Stimulated activated CD8-positive, alpha-beta memory T cell treated with anti-CD3 and anti-CD28 coated beads, Interleukin-4, amount 100 ng/mL, for 1 hour (primary cell): ENCODE measurements at regions not wholly inside any gene's neighbourhood (a gene's known extent, or its start where the extent isn't known, plus 50 kb on each side); places are given as distances from the start of the nearest gene placed in this dataset.

Experiments
- DNase-seq, 2 donors: peaks; one replicate each; pipeline ENCODE4 v3.0.0-alpha.2; 2020; ENCODE audit warnings: low read depth in 2 of 2, low spot score in 1 of 2

GRCh38 chr17:36755586-36755985, 154.2 kb downstream of the MRM1 start:
- no peak for DNase-seq

GRCh38 chr17:36756695-36757094, 155.3 kb downstream of the MRM1 start:
- no peak for DNase-seq

- no peak for DNase-seq
Measured at GRCh38 chr17:36760425-36760824, 159.0 kb downstream of the MRM1 start.

- no peak for DNase-seq
Measured at GRCh38 chr17:36761203-36761950, 160.0 kb downstream of the MRM1 start.

GRCh38 chr17:36765436-36766043, 164.2 kb downstream of the MRM1 start:
- DNase-seq: no peak

- DNase-seq: no peak
Measured at GRCh38 chr17:36768394-36768793, 167.0 kb downstream of the MRM1 start.

- no peak for DNase-seq
Measured at GRCh38 chr17:36773039-36773438, 164.2 kb upstream of the LHX1 start.

DNA sequence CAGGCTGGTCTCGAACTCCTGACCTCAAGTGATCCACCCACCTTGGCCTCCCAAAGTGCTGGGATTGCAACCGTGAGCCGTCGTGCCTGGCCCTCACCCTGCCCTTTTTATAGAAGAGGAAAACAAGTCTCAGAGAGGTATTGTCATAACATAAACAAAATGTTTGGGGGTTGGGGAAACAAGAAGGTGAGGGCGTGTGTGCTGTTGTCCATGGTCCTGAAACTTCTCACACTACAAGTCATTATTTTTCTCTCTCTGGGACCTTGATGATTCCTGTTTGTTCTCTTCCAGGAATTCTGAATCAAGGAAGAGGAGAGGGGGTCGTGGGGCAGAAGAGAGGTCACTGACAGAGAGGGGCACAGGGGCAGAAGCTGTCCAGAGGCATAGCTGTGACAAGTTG, 160.2 kb upstream of the LHX1 start:
- DNase-seq: no peak

GRCh38 chr17:36778448-36778847, 158.8 kb upstream of the LHX1 start:
- DNase-seq: no peak

DNA sequence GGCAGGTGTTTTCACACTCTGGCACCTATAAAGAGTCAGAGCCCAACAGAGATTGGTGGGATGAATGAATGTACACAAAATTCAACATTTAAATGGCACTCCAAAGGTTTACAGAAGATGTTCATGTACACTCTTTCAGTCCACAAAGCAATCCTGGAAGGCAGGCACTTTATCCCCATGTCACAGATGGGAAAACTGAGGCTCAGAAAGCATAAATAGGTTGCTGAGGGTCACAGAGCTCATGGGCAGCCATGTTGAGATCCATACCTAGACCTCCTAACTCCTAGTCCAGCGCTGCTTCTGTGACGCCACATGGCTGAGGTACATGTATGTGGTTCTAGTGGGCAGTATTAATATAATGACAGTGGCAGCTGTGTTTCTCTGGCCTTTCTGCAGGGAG, 157.7 kb upstream of the LHX1 start:
- no peak for DNase-seq

DNA sequence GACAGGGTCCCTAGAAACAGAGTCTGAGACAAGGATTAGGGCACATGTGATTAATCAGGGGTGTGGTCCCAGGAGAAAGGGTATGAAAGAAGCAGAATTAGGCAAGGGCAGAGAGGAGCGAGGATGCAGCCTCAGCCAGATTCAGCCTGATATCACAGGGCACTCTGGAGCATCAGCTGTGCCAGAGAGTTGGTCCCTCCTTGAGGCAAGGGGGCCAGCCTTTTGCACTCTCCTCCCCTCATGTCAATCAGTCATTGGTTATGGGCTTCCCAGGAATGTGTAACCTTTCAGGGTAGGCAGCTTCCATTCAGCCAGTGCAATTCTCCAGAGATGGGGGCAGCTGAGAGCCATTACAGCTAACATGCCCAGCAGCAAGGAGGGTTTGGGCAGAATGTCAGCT, 152.6 kb upstream of the LHX1 start:
- DNase-seq: no peak

- DNase-seq: no peak
Measured at GRCh38 chr17:36786867-36787266, 150.4 kb upstream of the LHX1 start.

GRCh38 chr17:36791150-36791941, 145.9 kb upstream of the LHX1 start:
- DNase-seq: no peak

- DNase-seq: no peak
Measured at GRCh38 chr17:36791942-36792475, 145.3 kb upstream of the LHX1 start.

GRCh38 chr17:36792849-36793248, 144.4 kb upstream of the LHX1 start:
- DNase-seq: no peak

- no peak for DNase-seq
Measured at GRCh38 chr17:36793976-36794375, 143.3 kb upstream of the LHX1 start.

DNA sequence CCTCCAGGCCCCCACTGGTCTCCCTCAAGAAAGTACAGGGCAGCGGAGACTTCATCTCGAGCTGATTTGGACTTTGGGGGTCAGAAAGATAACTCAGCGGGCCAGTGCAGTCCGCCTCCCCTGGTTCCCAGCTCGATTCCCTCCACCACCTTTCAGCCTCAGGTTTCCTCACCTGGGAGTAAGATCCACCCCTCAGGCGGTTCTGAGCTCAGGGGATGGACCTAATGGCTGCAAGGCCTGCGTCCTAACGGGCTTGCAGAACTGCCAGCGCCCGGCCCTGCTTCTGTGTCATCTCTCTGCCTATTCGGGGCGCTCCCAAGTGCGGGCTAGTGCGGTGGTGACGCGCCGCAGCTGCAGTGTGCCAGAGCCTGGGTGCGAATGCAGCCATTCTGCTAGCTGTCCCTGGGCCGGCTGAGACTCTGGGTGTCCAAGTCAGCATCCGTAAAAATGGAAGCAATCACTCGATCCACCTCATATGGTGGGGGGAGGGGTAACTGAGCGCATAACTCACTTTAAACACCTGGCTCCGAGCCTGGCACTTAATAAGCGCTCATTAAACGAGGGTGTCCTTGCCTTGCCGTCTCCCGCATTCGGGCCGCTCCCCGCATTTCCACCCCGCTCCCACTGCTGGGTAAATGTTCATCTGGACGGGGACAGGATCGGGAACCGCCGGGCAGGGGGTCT, 129.6 kb upstream of the LHX1 start:
- DNase-seq: no peak

- DNase-seq: no peak
Measured at GRCh38 chr17:36808180-36808661, 129.1 kb upstream of the LHX1 start.

- DNase-seq: no peak
Measured at GRCh38 chr17:36812762-36813161, 124.5 kb upstream of the LHX1 start.

- no peak for DNase-seq
Measured at GRCh38 chr17:36813357-36813756, 123.9 kb upstream of the LHX1 start.

DNA sequence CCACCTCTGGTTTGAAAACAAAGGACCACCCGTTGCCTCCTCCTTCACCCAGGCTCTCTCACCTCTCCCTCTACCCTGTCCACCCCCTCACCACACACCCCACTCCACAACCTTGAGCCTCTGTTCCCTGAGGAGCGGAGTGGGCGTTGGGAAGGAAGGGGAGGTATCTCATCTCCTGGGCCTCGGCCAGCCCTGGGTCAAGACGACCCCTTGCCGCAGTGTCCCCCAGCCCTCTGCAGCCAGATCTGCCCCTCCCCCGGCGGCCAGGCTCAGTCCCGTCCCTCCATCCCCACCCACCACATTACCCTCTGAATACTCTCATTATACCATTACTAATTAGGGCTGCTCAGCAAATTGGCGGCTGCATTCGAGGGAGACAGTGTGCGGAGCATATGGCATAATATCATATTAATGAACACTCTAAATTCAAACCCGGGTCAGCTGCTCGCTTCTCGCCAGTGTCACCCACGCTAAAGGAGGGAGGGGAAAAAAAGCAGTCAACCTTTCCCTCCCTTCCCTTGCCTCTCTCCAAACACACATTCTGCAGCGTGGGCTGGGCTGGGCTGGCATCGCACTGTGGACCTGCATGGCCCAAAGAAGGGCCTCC, 123.2 kb upstream of the LHX1 start:
- DNase-seq: no peak
